H9 (cell line): ENCODE measurements at regions not wholly inside any gene's neighbourhood (a gene's known extent, or its start where the extent isn't known, plus 50 kb on each side); places are given as distances from the start of the nearest gene placed in this dataset.
A peak's percentile ranks its signal among the peaks of the same experiment; 100 is the strongest.

Experiments
- DNase-seq: peaks from one replicate; pipeline ENCODE4 v3.0.0-alpha.2; 2017
- H2AFZ ChIP-seq: one replicate; pipeline ENCODE4 v1.6.1; 2013; ENCODE audit warnings: mild to moderate bottlenecking, low read length, control low read depth, moderate library complexity
- H2AK5ac ChIP-seq: 2 replicates; pipeline ENCODE4 v1.6.1; 2013; ENCODE audit warnings: low read length, control low read depth, mixed read lengths; ENCODE audit not compliant: insufficient read length
- H2BK120ac ChIP-seq: one replicate; pipeline ENCODE4 v1.6.1; 2013; ENCODE audit warnings: low read depth, mild to moderate bottlenecking, low read length, control low read depth, inconsistent platforms; ENCODE audit not compliant: poor library complexity, severe bottlenecking
- H2BK12ac ChIP-seq: 2 replicates; pipeline ENCODE4 v1.6.1; 2013; ENCODE audit warnings: low read length, control low read depth, mixed read lengths, low read depth; ENCODE audit not compliant: insufficient read length
- H2BK15ac ChIP-seq: 2 replicates; pipeline ENCODE4 v1.6.1; 2013; ENCODE audit warnings: low read depth, low read length, control low read depth
- H2BK20ac ChIP-seq: one replicate; pipeline ENCODE4 v1.6.1; 2013; ENCODE audit warnings: low read depth, mild to moderate bottlenecking, low read length, control low read depth, inconsistent platforms; ENCODE audit not compliant: poor library complexity, severe bottlenecking
- H2BK5ac ChIP-seq: 2 replicates; pipeline ENCODE4 v1.6.1; 2013; ENCODE audit warnings: low read length, control low read depth, mixed read lengths; ENCODE audit not compliant: insufficient read length
- H3K14ac ChIP-seq: 2 replicates; pipeline ENCODE4 v1.6.1; 2013; ENCODE audit warnings: low read length, control low read depth; ENCODE audit not compliant: insufficient read depth
- H3K18ac ChIP-seq: 2 replicates; pipeline ENCODE4 v1.6.1; 2013; ENCODE audit warnings: low read depth, mild to moderate bottlenecking, mixed read lengths, low read length, control low read depth; ENCODE audit not compliant: insufficient read length
- H3K23ac ChIP-seq: 2 replicates; pipeline ENCODE4 v1.6.1; 2013; ENCODE audit warnings: low read length, control low read depth, mixed read lengths, low read depth; ENCODE audit not compliant: insufficient read length
- H3K23me2 ChIP-seq: 2 replicates; pipeline ENCODE4 v1.6.1; 2013; ENCODE audit warnings: low read depth, mild to moderate bottlenecking, mixed read lengths, low read length, control low read depth; ENCODE audit not compliant: insufficient read length, poor library complexity, severe bottlenecking
- H3K27ac ChIP-seq: 2 replicates; pipeline ENCODE4 v1.5.1; 2013; ENCODE audit warnings: low read length, control low read depth, mixed read lengths, low read depth; ENCODE audit not compliant: insufficient read length
- H3K27me3 ChIP-seq: 2 replicates; pipeline ENCODE4 v1.6.1; 2013; ENCODE audit warnings: low read length, control low read depth, inconsistent platforms; ENCODE audit not compliant: insufficient read depth
- H3K4ac ChIP-seq: 2 replicates; pipeline ENCODE4 v1.6.1; 2013; ENCODE audit warnings: low read depth, mild to moderate bottlenecking, control low read depth, inconsistent platforms, low read length, moderate library complexity
- H3K4me1 ChIP-seq: 2 replicates; pipeline ENCODE4 v1.6.1; 2013; ENCODE audit warnings: low read length, control low read depth, inconsistent platforms; ENCODE audit not compliant: insufficient read depth
- H3K4me2 ChIP-seq: 2 replicates; pipeline ENCODE4 v1.6.1; 2013; ENCODE audit warnings: low read length, control low read depth, mixed read lengths; ENCODE audit not compliant: insufficient read length, insufficient read depth
- H3K56ac ChIP-seq: 2 replicates; pipeline ENCODE4 v1.6.1; 2013; ENCODE audit warnings: low read depth, mild to moderate bottlenecking, mixed read lengths, low read length, control low read depth; ENCODE audit not compliant: insufficient read length
- H3K79me1 ChIP-seq: 2 replicates; pipeline ENCODE4 v1.6.1; 2013; ENCODE audit warnings: low read depth, mild to moderate bottlenecking, moderate library complexity, low read length, control low read depth, inconsistent platforms; ENCODE audit not compliant: insufficient read depth, poor library complexity, severe bottlenecking
- H3K79me2 ChIP-seq: 2 replicates; pipeline ENCODE4 v1.6.1; 2013; ENCODE audit warnings: low read length, control low read depth, inconsistent platforms; ENCODE audit not compliant: insufficient read depth
- H3K9ac ChIP-seq: 2 replicates; pipeline ENCODE4 v1.6.1; 2013; ENCODE audit warnings: low read length, control low read depth, mixed read lengths; ENCODE audit not compliant: insufficient read length; ENCODE audit errors: extremely low read depth
- H3K9me3 ChIP-seq: one replicate; pipeline ENCODE4 v1.6.1; 2013; ENCODE audit warnings: low read depth, low read length, inconsistent platforms; ENCODE audit not compliant: control insufficient read depth
- H3T11ph ChIP-seq: one replicate; pipeline ENCODE4 v1.6.1; 2013; ENCODE audit warnings: mild to moderate bottlenecking, low read length, control low read depth, inconsistent platforms
- H4K20me1 ChIP-seq: one replicate; pipeline ENCODE4 v1.6.1; 2013; ENCODE audit not compliant: control insufficient read depth, insufficient read length, insufficient read depth
- H4K5ac ChIP-seq: 2 replicates; pipeline ENCODE4 v1.6.1; 2013; ENCODE audit warnings: low read depth, mild to moderate bottlenecking, mixed read lengths, low read length, control low read depth; ENCODE audit not compliant: insufficient read length
- H4K8ac ChIP-seq: replicated peaks from 2 replicates; pipeline ENCODE4 v1.6.1; 2013; ENCODE audit warnings: low read length, control low read depth, mixed read lengths, low read depth; ENCODE audit not compliant: insufficient read length
- H4K91ac ChIP-seq: 2 replicates; pipeline ENCODE4 v1.6.1; 2013; ENCODE audit warnings: low read depth, mild to moderate bottlenecking, moderate library complexity, mixed read lengths, low read length, control low read depth; ENCODE audit not compliant: insufficient read length
- H3K27ac Mint-ChIP-seq, 3 experiments: 2 replicates in 2 of 3; 3 replicates in 1 of 3; pipeline ENCODE4 v1.8.0; 2020 to 2021; ENCODE audit warnings: mixed read lengths in 3 of 3, mild to moderate bottlenecking in 1 of 3, moderate library complexity in 1 of 3
- H3K27me3 Mint-ChIP-seq: 2 replicates; pipeline ENCODE4 v1.8.0; 2021; ENCODE audit warnings: low read depth, mild to moderate bottlenecking, moderate library complexity, mixed read lengths
- H3K36me3 Mint-ChIP-seq, 3 experiments: 2 replicates in 2 of 3; 3 replicates in 1 of 3; pipeline ENCODE4 v1.8.0; 2020 to 2021; ENCODE audit warnings: low read depth in 3 of 3, mixed read lengths in 3 of 3; ENCODE audit not compliant: insufficient read depth in 1 of 3
- H3K4me1 Mint-ChIP-seq, 2 experiments: 2 replicates each; pipeline ENCODE4 v1.8.0; 2020; ENCODE audit warnings: mixed read lengths in 2 of 2
- H3K4me3 Mint-ChIP-seq, 2 experiments: 2 replicates in 1 of 2; 3 replicates in 1 of 2; pipeline ENCODE4 v1.8.0; 2020 to 2021; ENCODE audit warnings: mild to moderate bottlenecking in 2 of 2, mixed read lengths in 2 of 2, moderate library complexity in 1 of 2
- H3K9me3 Mint-ChIP-seq, 2 experiments: 2 replicates in 1 of 2; 3 replicates in 1 of 2; pipeline ENCODE4 v1.8.0; 2020; ENCODE audit warnings: mild to moderate bottlenecking in 2 of 2, mixed read lengths in 2 of 2, moderate library complexity in 1 of 2
- WGBS: extraction: QIAGEN DNeasy Blood & Tissue Kit; methylation state at CpG from one replicate; pipeline ENCODE4 v1.1.7; 2013; ENCODE audit warnings: missing lambda C conversion rate, low lambda C conversion rate, mixed read lengths; ENCODE audit not compliant: insufficient read length; ENCODE audit errors: extremely low coverage; 5-methylcytosine and 5-hydroxymethylcytosine counted together
- TF ChIP-seq, protein P1 (sequence below): fragments of 200-600 bp; sonication (generic); conservative IDR thresholded peaks from 3 replicates; pipeline ENCODE4 v1.8.0; 2021; ENCODE audit warnings: antibody characterized with exemption, mild to moderate bottlenecking

GRCh38 chr2:12543978-12544558, 172.7 kb upstream of the TRIB2 start:
- Histone ChIP-seq H3T11ph (no peak overlapping the region), H3K9me3 (no peaks in the 10 kb centered on the region), H3K79me2 (no peaks in the 10 kb centered on the region), H4K5ac (no peak overlapping the region), H3K4me2 (no peak overlapping the region), H2AFZ (no peak overlapping the region), H3K27ac (no peak overlapping the region), H2AK5ac (no peak overlapping the region), H4K20me1 (no peaks in the 10 kb centered on the region), H3K56ac (no peak overlapping the region), H3K18ac (no peak overlapping the region), H4K91ac (no peak overlapping the region), H3K23ac (no peak overlapping the region), H3K4ac (no peak overlapping the region), H3K23me2 (no peaks in the 10 kb centered on the region), H4K8ac (no peak overlapping the region), H3K9ac (no peak overlapping the region), H3K27me3 (no peaks in the 10 kb centered on the region), H2BK20ac (no peak overlapping the region), H2BK120ac (no peak overlapping the region), H3K4me1 (no peaks in the 10 kb centered on the region), H3K14ac (no peak overlapping the region), H2BK12ac (no peak overlapping the region), H2BK5ac (no peak overlapping the region), H2BK15ac (no peak overlapping the region), H3K79me1 (no peaks in the 10 kb centered on the region)
- no CpG with 5 or more reads among the region's 7 CpGs for WGBS
- Mint-ChIP-seq H3K36me3 (no peaks in the 10 kb centered on the region), H3K27me3 (peaks cover 2% of the 10 kb centered on the region; the same call in 1 of the 2 replicates), H3K4me3 (no peak overlapping the region), H3K9me3 (no peaks in the 10 kb centered on the region), H3K27ac (peak overlapping the region in 1 of 3 experiments; percentile 82; a peak in 1 of 7 replicates), H3K4me1 (peaks cover 6 to 10% of the 10 kb centered on the region in 2 experiments)
- TF ChIP-seq, protein P1, sequence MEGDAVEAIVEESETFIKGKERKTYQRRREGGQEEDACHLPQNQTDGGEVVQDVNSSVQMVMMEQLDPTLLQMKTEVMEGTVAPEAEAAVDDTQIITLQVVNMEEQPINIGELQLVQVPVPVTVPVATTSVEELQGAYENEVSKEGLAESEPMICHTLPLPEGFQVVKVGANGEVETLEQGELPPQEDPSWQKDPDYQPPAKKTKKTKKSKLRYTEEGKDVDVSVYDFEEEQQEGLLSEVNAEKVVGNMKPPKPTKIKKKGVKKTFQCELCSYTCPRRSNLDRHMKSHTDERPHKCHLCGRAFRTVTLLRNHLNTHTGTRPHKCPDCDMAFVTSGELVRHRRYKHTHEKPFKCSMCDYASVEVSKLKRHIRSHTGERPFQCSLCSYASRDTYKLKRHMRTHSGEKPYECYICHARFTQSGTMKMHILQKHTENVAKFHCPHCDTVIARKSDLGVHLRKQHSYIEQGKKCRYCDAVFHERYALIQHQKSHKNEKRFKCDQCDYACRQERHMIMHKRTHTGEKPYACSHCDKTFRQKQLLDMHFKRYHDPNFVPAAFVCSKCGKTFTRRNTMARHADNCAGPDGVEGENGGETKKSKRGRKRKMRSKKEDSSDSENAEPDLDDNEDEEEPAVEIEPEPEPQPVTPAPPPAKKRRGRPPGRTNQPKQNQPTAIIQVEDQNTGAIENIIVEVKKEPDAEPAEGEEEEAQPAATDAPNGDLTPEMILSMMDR = no peak
- DNase-seq = no peak
